22Rv1 (cell line): ENCODE measurements at regions not wholly inside any gene's neighbourhood (a gene's known extent, or its start where the extent isn't known, plus 50 kb on each side); places are given as distances from the start of the nearest gene placed in this dataset.

Experiments
- H3K27ac ChIP-seq: fragments of 450-650 bp; 2 replicates; pipeline ENCODE4 v1.5.1; 2017
- ZFX ChIP-seq: fragments of 450-650 bp; IDR thresholded peaks from 2 replicates; pipeline ENCODE4 v1.6.1; 2017; ENCODE audit warnings: antibody characterized with exemption, borderline replicate concordance
- TF ChIP-seq, protein P1 (sequence below): fragments of 450-650 bp; IDR thresholded peaks from 2 replicates; pipeline ENCODE4 v1.5.1; 2017; ENCODE audit warnings: mild to moderate bottlenecking

DNA sequence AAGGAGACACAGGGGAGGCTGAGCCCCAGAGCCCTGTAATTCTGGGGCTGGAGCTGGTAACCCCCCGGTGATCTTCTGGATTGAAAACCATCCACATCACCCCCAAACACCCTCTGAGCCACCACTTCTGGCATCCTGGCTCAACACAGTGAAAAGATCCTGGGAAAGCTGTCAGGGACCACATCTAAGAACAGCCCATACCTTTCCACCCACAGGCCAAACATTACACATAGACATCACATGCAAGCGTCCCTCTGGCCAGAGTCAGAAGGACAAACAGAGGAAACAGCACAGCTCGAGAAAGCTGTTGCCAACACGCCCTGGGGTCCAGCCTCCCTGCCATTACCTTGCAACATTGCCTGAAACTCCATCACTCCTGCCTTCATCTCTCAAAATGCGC lies 469.5 kb downstream of the SOX6 start:
- no peak for TF ChIP-seq ZFX
- TF ChIP-seq, protein P1, sequence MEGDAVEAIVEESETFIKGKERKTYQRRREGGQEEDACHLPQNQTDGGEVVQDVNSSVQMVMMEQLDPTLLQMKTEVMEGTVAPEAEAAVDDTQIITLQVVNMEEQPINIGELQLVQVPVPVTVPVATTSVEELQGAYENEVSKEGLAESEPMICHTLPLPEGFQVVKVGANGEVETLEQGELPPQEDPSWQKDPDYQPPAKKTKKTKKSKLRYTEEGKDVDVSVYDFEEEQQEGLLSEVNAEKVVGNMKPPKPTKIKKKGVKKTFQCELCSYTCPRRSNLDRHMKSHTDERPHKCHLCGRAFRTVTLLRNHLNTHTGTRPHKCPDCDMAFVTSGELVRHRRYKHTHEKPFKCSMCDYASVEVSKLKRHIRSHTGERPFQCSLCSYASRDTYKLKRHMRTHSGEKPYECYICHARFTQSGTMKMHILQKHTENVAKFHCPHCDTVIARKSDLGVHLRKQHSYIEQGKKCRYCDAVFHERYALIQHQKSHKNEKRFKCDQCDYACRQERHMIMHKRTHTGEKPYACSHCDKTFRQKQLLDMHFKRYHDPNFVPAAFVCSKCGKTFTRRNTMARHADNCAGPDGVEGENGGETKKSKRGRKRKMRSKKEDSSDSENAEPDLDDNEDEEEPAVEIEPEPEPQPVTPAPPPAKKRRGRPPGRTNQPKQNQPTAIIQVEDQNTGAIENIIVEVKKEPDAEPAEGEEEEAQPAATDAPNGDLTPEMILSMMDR, result no peak
- no peak overlapping the region for H3K27ac ChIP-seq

DNA sequence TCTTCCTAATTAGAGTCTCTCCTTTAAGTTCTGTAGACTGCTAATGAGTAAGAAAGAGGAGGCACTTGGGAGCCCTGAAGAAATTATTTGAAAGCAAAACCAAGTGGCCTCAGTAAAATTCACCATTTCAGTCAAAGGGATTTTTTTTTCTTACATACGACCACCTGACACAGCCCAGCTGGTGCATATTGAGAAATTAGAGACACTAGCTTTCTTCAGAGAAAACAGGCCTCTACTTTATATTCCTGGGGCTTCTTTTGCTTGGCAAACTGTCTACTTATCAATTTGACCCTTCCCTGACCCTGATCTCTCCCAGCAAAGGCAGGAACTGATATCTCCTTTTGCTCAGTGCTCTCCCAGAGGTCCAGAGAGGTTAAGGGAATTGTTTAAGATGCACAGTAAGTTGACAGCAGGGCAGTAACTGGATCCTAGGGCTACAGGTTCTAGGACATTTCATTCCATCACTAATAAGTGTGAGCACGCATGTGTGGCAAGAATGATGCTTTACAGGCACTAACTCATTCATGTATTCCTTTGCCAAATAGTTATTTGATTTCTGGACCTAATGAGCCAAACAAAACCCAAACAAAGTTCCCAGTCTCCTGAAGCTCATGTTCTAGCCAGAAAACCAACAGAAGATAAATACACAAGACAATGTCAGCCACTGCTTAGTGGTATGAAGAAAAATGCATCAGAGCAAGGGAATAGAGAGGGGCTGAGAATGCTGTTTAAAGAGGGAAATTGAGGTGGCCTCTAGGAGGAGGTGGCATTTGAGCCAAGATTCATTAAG lies 467.6 kb downstream of the SOX6 start:
- TF ChIP-seq, protein P1, result no peak
- no peak for TF ChIP-seq ZFX
- no peak overlapping the region for H3K27ac ChIP-seq

DNA sequence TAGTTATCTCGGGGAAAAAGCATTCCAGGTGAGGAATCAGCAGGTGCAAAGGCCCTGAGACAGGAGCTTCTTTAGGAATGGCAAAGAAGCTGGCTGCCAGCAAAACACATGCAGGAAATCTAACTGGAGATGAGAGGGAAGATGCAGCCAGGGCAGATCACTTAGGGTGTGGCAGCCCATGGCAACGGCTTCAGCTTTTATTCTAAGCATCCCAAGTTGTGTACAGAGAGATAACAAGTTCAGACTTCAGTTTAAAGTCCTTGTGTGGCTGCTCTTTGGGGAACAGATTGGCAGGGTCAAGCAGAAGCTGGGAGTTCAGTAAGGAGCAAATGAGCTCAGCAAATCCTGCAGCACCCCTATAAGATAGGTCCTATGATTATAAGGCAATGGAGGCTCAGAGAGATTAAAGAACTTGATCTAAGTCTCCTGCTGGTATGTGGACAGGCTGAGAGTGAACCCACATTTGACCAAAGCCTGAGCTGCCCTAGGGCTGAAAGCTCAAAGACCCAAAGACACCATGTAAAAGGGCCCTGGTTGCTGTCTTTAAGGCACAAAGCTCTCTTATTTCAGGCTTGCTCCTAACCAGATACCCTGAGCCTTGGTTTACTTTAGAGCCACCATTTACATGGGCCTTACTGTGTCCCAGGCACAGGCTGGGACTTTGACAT lies 466.8 kb downstream of the SOX6 start:
- H3K27ac ChIP-seq, result no peak overlapping the region
- TF ChIP-seq, protein P1, result no peak
- no peak for TF ChIP-seq ZFX

DNA sequence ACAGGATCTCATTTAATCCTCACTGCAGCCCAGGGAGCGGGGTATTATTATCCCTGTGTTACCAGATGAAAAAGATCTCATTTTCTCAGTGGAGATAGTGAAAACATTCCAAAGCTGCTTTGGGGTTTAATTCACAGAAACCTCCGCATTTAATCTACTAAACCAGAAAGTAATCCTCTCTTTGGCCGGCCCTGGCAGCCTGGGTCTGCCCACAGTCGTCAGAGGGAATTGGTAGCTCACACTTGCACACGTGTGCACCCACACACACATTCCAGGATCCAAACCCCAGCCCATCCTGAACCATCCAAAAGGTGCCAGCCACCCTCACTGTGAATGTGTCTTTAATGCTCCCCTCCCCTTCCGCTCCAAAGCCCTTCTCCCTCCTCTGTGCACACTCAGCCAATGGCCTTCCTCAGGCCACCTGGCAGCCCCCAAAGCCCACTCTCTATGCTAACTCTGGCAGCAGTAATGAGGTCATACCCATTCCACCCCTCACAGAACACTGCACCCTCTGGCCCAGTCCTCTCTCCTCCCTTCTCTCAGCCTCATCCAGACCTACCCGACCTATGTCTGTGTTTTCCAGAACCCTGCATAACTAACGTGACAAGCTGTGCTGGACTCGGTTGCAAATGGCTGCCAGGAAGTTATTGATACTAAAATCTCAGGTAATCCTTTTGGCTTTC lies 466.2 kb downstream of the SOX6 start:
- no peak overlapping the region for H3K27ac ChIP-seq
- TF ChIP-seq, protein P1, result no peak
- no peak for TF ChIP-seq ZFX

DNA sequence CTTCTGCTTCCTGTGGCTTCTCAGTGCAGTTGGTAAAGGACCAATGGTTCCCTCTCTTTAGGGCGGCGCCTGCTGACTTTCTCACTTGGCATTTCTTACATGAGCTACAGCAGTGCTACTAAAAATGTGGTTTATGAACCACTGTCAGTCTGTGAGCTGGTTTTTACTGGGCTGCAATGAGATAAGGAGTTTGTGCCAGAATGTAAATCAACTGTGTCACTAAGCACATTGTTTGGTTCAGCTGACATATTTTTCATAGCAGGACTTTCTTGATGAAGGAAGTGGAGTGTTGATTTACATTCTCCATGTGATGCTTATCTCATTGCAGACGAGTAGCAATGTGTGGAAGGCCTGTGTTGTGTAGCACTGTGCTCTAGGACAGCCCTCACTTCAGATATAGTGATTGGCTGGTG lies 463.3 kb downstream of the SOX6 start:
- TF ChIP-seq ZFX, result no peak
- TF ChIP-seq, protein P1, result no peak
- H3K27ac ChIP-seq, result no peak overlapping the region

DNA sequence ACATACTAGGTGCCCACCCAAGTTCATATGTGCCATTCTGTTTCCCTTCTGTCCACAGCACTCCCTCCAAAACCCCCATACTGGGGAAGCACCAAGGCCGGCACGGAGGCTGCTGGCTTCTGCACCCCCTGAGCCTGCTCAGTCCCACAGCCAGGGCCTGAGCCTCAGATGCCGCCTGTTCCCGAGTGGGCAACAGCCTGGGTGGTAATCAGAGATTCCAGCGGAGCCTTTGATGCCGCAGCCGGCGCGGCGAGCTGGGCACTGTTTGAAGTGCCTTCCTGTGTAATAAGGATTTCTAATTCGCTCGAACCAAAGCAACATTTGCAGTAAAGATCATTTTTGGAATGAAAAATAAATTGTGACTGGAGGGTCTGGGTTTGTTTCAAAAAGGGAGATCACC lies 460.3 kb downstream of the SOX6 start:
- TF ChIP-seq, protein P1, result no peak
- no peak for TF ChIP-seq ZFX
- H3K27ac ChIP-seq, result no peak overlapping the region

DNA sequence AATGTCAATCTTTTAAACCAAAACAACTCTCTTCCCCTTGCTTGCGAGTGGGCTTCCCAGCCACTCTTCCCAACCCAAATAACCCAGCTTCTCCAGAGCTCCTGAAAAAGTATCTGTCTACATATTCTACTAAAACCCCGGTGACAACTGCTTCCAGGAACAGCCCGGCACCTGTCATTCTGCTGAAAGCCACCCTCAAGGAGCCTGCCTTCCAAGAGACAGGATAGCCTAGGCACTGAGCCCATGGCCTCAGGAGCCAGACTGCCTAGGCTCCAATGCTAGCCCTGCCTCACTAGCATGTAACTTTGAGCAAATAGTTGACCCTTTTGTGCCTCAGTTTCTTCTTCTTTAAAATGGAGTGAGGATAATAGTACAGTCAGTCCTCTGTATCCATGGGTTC lies 459.8 kb downstream of the SOX6 start:
- no peak overlapping the region for H3K27ac ChIP-seq
- TF ChIP-seq ZFX, result no peak
- TF ChIP-seq, protein P1, result no peak
